Upper lobe of right lung (tissue), 1 donor: ENCODE measurements at regions not wholly inside any gene's neighbourhood (a gene's known extent, or its start where the extent isn't known, plus 50 kb on each side); places are given as distances from the start of the nearest gene placed in this dataset.

Source experiments
- ATAC-seq: fragments of 200-7000 bp; cut with Tn5 transposase; one replicate; pipeline ENCODE4 v1.9.1; 2020; ENCODE audit warnings: mild to moderate bottlenecking, moderate library complexity
- DNase-seq: peaks from one replicate; pipeline ENCODE4 v3.0.0-alpha.2; 2020
- H3K27ac ChIP-seq: fragments of 200-600 bp; one replicate; pipeline ENCODE4 v1.8.0; 2022
- H3K27me3 ChIP-seq: fragments of 200-600 bp; one replicate; pipeline ENCODE4 v1.8.0; 2022; ENCODE audit warnings: mild to moderate bottlenecking
- H3K36me3 ChIP-seq: fragments of 200-600 bp; one replicate; pipeline ENCODE4 v1.8.0; 2022
- H3K4me1 ChIP-seq: fragments of 200-600 bp; one replicate; pipeline ENCODE4 v1.8.0; 2022
- H3K4me3 ChIP-seq: fragments of 200-600 bp; one replicate; pipeline ENCODE4 v1.8.0; 2022; ENCODE audit warnings: mild to moderate bottlenecking
- H3K9me3 ChIP-seq: fragments of 200-600 bp; one replicate; pipeline ENCODE4 v1.8.0; 2022
- CTCF ChIP-seq: fragments of 200-600 bp; IDR thresholded peaks from one replicate; pipeline ENCODE4 v1.8.0; 2022; ENCODE audit warnings: antibody characterized with exemption
- intact Hi-C: fragments of 100-400 bp; cut with DNase I; formaldehyde crosslinking; loops from one replicate; pipeline ENCODE4 v1.11.0; 2022
- donor health status: DM: no; HTN: yes; CAD: no; lungs with severe emphysema.

GRCh38 chr17:59479141-59479540 lies 86.3 kb upstream of the DHX40 start:
- Histone ChIP-seq H3K27ac (no peak overlapping the region), H3K4me3 (no peak overlapping the region), H3K4me1 (no peaks in the 10 kb centered on the region), H3K36me3 (no peaks in the 10 kb centered on the region), H3K27me3 (no peaks in the 10 kb centered on the region), H3K9me3 (no peaks in the 10 kb centered on the region)
- TF ChIP-seq CTCF = no peak
- DNase-seq (no peak), ATAC-seq (no peak)
- intact Hi-C loops = no loop called here

- TF ChIP-seq CTCF = no peak
- no peak for ATAC-seq
- Histone ChIP-seq H3K27me3 (no peaks in the 10 kb centered on the region), H3K4me1 (no peaks in the 10 kb centered on the region), H3K36me3 (no peaks in the 10 kb centered on the region), H3K27ac (no peak overlapping the region), H3K9me3 (no peaks in the 10 kb centered on the region), H3K4me3 (no peak overlapping the region)
- no peak for DNase-seq
- intact Hi-C loops = no loop called here
Observed at GRCh38 chr17:59483860-59484259, 81.5 kb upstream of the DHX40 start.

GRCh38 chr17:59485015-59485414 lies 80.4 kb upstream of the DHX40 start:
- no peak for ATAC-seq
- no peak for DNase-seq
- intact Hi-C loops = no loop called here
- Histone ChIP-seq H3K4me3 (no peak overlapping the region), H3K9me3 (no peaks in the 10 kb centered on the region), H3K27me3 (no peaks in the 10 kb centered on the region), H3K36me3 (no peaks in the 10 kb centered on the region), H3K27ac (no peak overlapping the region), H3K4me1 (no peaks in the 10 kb centered on the region)
- no peak for TF ChIP-seq CTCF

- Histone ChIP-seq H3K4me1 (no peaks in the 10 kb centered on the region), H3K27me3 (no peaks in the 10 kb centered on the region), H3K27ac (no peak overlapping the region), H3K4me3 (no peak overlapping the region), H3K36me3 (no peaks in the 10 kb centered on the region), H3K9me3 (no peaks in the 10 kb centered on the region)
- DNase-seq (no peak), ATAC-seq (no peak)
- TF ChIP-seq CTCF = no peak
- intact Hi-C loops = no loop called here
Observed at GRCh38 chr17:59485946-59486345, 79.5 kb upstream of the DHX40 start.

- Histone ChIP-seq H3K27ac (no peak overlapping the region), H3K36me3 (no peaks in the 10 kb centered on the region), H3K9me3 (no peaks in the 10 kb centered on the region), H3K4me1 (no peaks in the 10 kb centered on the region), H3K27me3 (no peaks in the 10 kb centered on the region), H3K4me3 (peak overlapping the region; percentile 11)
- no peak for DNase-seq
- no peak for TF ChIP-seq CTCF
- intact Hi-C loops = no loop called here
- ATAC-seq = no peak
Observed at GRCh38 chr17:59487161-59487873, 78.1 kb upstream of the DHX40 start.

- intact Hi-C loops = no loop called here
- H3K4me3 ChIP-seq = no peak overlapping the region
- H3K27ac ChIP-seq = no peak overlapping the region
- no peaks in the 10 kb centered on the region for H3K9me3 ChIP-seq
- no peak for TF ChIP-seq CTCF
- ATAC-seq = no peak
- H3K4me1 ChIP-seq = no peaks in the 10 kb centered on the region
- H3K27me3 ChIP-seq = no peaks in the 10 kb centered on the region
- DNase-seq = no peak
- no peaks in the 10 kb centered on the region for H3K36me3 ChIP-seq
Observed at GRCh38 chr17:59488805-59489204, 76.6 kb upstream of the DHX40 start.
